ENCODE measurements at regions not wholly inside any gene's neighbourhood (a gene's known extent, or its start where the extent isn't known, plus 50 kb on each side); places are given as distances from the start of the nearest gene placed in this dataset.
"Not testable (repeated sequence)": the region's sequence is repeated elsewhere in the genome, so short reads cannot be mapped to it uniquely, and the experiment has no call there.

- ATAC-seq; intact Hi-C loops (cut with DNase I): not testable (repeated sequence)
- DNase-seq (ENCODE audit: low spot score) = peak; percentile 43
Observed at GRCh38 chr1:30524025-30524555, 199.3 kb downstream of the MATN1 start.

- ATAC-seq = peak; percentile 5
- peak; percentile 36 for DNase-seq (ENCODE audit: low spot score)
- intact Hi-C loops (cut with DNase I) = no loop called here
Observed at GRCh38 chr1:30523055-30524020, 200.0 kb downstream of the MATN1 start.

- peak; percentile 89 for ATAC-seq
- DNase-seq (ENCODE audit: low spot score) = peak; percentile 75
- intact Hi-C loops (cut with DNase I) = no loop called here
Observed at GRCh38 chr1:30522031-30523004, 201.1 kb downstream of the MATN1 start.

- intact Hi-C loops (cut with DNase I) = no loop called here
- DNase-seq (ENCODE audit: low spot score) = peak; percentile 33
- no peak for ATAC-seq
Observed at GRCh38 chr1:30521261-30521865, 202.0 kb downstream of the MATN1 start.

- intact Hi-C loops (cut with DNase I) = no loop called here
- DNase-seq (ENCODE audit: low spot score) = no peak
- ATAC-seq = no peak
Observed at GRCh38 chr1:30520476-30520875, 202.9 kb downstream of the MATN1 start.

GRCh38 chr1:30519201-30519763, 204.1 kb downstream of the MATN1 start:
- ATAC-seq (no peak), DNase-seq (ENCODE audit: low spot score) (no peak)
- intact Hi-C loops (cut with DNase I) = no loop called here

- ATAC-seq (no peak), DNase-seq (ENCODE audit: low spot score) (no peak)
- intact Hi-C loops (cut with DNase I) = no loop called here
Observed at GRCh38 chr1:30518696-30519095, 204.7 kb downstream of the MATN1 start.

GRCh38 chr1:30518186-30518585, 205.2 kb downstream of the MATN1 start:
- intact Hi-C loops (cut with DNase I) = no loop called here
- DNase-seq (ENCODE audit: low spot score) (peak; percentile 15), ATAC-seq (no peak)

- DNase-seq (ENCODE audit: low spot score); intact Hi-C loops (cut with DNase I); ATAC-seq: not testable (repeated sequence)
Observed at GRCh38 chr1:30517666-30518065, 205.7 kb downstream of the MATN1 start.

- intact Hi-C loops (cut with DNase I); ATAC-seq: not testable (repeated sequence)
- peak; percentile 26 for DNase-seq (ENCODE audit: low spot score)
Observed at GRCh38 chr1:30517241-30517640, 206.1 kb downstream of the MATN1 start.

GRCh38 chr1:30516485-30516858, 206.9 kb downstream of the MATN1 start:
- peak; percentile 27 for DNase-seq (ENCODE audit: low spot score)
- ATAC-seq = no peak
- intact Hi-C loops (cut with DNase I) = no loop called here

- intact Hi-C loops (cut with DNase I) = no loop called here
- DNase-seq (ENCODE audit: low spot score) = no peak
- no peak for ATAC-seq
Observed at GRCh38 chr1:30515755-30516484, 207.5 kb downstream of the MATN1 start.

GRCh38 chr1:30514945-30515344, 208.4 kb downstream of the MATN1 start:
- ATAC-seq = no peak
- peak; percentile 41 for DNase-seq (ENCODE audit: low spot score)
- intact Hi-C loops (cut with DNase I) = no loop called here

- ATAC-seq (no peak), DNase-seq (ENCODE audit: low spot score) (peak; percentile 12)
- intact Hi-C loops (cut with DNase I) = no loop called here
Observed at GRCh38 chr1:30514137-30514654, 209.2 kb downstream of the MATN1 start.

- intact Hi-C loops (cut with DNase I) = no loop called here
- DNase-seq (ENCODE audit: low spot score) = peak; percentile 12
- ATAC-seq = no peak
Observed at GRCh38 chr1:30513396-30514136, 209.8 kb downstream of the MATN1 start.

- intact Hi-C loops (cut with DNase I) = no loop called here
- ATAC-seq (no peak), DNase-seq (ENCODE audit: low spot score) (no peak)
Observed at GRCh38 chr1:30512914-30513265, 210.5 kb downstream of the MATN1 start.

All from sciatic nerve (tissue), 2 donors.